ENCODE measurements at regions not wholly inside any gene's neighbourhood (a gene's known extent, or its start where the extent isn't known, plus 50 kb on each side); places are given as distances from the start of the nearest gene placed in this dataset.
"Not testable (repeated sequence)": the region's sequence is repeated elsewhere in the genome, so short reads cannot be mapped to it uniquely, and the experiment has no call there.

DNA sequence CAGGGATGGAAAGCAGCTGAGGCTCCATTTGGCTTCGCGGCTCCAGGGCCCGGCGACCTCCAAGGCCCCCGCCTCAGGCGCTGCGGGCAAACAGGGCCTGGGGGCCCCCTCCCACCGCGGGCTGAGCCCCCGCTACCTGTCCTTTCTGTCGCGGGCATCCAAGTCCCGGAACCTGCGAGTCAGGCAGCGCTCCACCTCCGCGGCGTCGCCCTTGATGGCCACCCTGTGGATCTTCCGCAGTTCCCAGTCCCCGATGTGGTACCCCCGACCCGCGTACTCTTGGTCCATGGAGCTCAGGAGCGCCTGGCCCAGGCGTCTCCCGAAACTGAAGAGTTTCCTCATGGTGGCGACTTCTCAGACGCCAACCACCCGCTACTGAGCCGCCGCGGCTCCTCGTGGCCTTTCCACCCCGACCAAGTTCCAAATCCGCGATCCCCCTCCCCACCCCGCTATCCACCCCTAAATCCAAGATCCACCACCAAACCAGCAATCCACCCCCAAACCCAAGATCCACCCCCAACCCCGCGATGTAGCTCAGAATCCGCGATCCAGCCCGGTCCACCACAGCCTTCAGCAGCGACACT, 86.5 kb upstream of the CCDC180 start:
- DNase-seq (ENCODE audit: low read depth in 2 of 2), result no peak
- TF ChIP-seq, protein P1, sequence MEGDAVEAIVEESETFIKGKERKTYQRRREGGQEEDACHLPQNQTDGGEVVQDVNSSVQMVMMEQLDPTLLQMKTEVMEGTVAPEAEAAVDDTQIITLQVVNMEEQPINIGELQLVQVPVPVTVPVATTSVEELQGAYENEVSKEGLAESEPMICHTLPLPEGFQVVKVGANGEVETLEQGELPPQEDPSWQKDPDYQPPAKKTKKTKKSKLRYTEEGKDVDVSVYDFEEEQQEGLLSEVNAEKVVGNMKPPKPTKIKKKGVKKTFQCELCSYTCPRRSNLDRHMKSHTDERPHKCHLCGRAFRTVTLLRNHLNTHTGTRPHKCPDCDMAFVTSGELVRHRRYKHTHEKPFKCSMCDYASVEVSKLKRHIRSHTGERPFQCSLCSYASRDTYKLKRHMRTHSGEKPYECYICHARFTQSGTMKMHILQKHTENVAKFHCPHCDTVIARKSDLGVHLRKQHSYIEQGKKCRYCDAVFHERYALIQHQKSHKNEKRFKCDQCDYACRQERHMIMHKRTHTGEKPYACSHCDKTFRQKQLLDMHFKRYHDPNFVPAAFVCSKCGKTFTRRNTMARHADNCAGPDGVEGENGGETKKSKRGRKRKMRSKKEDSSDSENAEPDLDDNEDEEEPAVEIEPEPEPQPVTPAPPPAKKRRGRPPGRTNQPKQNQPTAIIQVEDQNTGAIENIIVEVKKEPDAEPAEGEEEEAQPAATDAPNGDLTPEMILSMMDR (IDR thresholded peaks at IDR 0.05; ENCODE audit: low read depth, low read length), result no peak
- H3K4me3 ChIP-seq (replicated peaks in 1 of 2; ENCODE audit: low read depth in 2 of 2, low read length in 2 of 2), result no peak overlapping the region

DNA sequence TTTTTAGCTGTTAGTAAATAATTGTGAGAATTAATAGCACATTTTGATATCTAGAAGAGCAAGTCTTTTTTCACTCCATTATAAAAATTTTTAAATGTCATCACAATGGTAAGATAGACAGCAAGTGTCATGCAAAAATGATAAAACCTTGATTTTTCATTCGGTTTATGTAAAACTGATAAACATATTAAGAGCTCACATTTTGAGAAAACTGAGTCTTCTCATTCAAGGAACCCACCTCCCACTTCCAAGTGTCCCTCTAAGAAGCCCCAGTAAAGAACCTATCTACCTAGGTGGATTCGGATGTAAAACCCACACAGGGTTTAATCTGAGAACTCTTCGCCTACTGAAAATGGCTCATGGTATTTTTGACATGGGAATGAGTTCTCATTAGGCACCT, 87.1 kb upstream of the CCDC180 start:
- H3K4me3 ChIP-seq (replicated peaks in 1 of 2; ENCODE audit: low read depth in 2 of 2, low read length in 2 of 2); DNase-seq (ENCODE audit: low read depth in 2 of 2): not testable (repeated sequence)

DNA sequence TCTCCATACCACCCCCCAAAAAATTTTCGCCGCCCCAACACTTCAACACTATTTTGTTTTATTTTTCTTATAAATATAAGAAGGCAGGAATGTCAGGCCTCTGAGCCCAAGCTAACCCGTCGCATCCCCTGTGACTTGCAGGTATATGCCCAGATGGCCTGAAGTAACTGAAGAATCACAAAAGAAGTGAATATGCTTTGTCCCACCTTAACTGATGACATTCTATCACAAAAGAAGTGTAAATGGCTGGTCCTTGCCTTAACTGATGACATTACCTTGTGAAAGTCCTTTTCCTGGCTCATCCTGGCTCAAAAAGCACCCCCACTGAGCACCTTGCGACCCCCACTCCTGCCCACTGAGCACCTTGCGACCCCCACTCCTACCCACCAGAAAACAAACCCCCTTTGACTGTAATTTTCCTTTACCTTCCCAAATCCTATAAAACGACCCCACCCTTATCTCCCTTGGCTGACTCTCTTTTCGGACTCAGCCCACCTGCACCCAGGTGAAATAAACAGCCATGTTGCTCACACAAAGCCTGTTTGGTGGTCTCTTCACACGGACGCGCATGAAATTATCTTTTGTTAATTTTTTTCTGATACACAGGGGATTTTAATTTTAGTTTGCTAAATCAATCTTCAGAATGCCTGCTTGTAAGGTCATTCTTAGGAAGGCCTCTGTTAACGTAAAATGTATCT, 87.9 kb upstream of the CCDC180 start:
- not testable (repeated sequence) for DNase-seq (ENCODE audit: low read depth in 2 of 2); H3K4me3 ChIP-seq (replicated peaks in 1 of 2; ENCODE audit: low read depth in 2 of 2, low read length in 2 of 2)

DNA sequence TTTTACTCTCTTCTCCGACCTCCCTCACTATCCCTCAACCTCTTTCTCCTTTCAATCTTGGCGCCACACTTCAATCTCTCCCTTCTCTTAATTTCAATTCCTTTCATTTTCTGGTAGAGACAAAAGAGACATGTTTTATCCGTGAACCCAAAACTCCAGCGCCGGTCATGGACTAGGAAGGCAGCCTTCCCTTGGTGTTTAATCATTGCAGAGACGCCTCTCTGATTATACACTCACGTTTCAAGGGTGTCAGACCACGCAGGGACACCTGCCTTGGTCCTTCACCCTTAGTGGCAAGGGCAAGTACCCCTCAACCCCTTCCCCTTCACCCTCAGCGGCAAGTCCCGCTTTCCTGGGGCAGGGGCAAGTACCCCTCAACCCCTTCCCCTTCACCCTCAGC, 92.3 kb upstream of the CCDC180 start:
- not testable (repeated sequence) for H3K4me3 ChIP-seq (replicated peaks in 1 of 2; ENCODE audit: low read depth in 2 of 2, low read length in 2 of 2); DNase-seq (ENCODE audit: low read depth in 2 of 2)

DNA sequence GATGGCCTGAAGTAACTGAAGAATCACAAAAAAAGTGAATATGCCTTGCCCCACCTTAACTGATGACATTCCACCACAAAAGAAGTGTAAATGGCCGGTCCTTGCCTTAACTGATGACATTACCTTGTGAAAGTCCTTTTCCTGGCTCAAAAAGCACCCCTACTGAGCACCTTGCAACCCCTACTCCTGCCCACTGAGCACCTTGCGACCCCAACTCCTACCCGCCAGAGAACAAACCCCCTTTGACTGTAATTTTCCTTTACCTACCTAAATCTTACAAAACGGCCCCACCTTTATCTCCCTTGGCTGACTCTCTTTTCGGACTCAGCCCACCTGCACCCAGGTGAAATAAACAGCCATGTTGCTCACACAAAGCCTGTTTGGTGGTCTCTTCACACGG, 92.9 kb upstream of the CCDC180 start:
- not testable (repeated sequence) for DNase-seq (ENCODE audit: low read depth in 2 of 2); H3K4me3 ChIP-seq (replicated peaks in 1 of 2; ENCODE audit: low read depth in 2 of 2, low read length in 2 of 2)

DNA sequence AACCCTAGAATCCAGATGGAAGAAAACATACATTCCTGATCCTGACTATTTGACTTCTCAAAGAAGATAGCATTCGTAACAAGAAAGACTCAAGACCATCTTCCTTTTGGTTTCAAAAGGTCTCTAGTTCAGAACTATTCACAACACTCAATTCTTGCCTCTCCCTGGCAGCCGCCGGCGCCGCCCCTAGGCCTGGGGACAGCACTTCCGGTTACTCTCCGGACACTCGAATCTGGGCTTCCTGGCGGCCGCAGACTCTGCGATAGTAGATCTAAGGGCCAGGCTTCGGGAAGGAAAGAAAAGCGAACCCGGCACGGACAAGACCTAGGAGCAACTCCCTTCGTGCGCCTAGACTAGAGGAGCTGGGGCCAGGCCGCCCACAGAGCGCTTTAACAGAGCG, 107.8 kb upstream of the CCDC180 start:
- H3K4me3 ChIP-seq (replicated peaks in 1 of 2; ENCODE audit: low read depth in 2 of 2, low read length in 2 of 2); DNase-seq (ENCODE audit: low read depth in 2 of 2): not testable (repeated sequence)

DNA sequence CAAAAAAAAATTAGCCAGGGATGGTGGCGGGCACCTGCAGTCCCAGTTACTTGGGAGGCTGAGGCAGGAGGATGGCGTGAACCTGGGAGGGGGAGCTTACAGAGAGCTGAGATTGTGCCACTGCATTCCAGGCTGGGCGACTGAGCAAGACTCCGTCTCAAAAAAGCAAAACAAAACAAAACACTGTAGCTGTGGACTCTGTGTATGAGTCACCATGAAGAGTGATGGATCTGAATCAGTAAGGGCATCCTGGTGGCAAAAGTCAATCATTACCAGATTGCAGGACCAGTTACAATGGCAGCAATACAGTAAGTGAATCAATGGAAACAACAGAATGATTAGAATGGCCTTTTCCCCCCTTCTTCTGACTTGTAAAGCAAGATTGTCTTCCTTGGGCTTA, 113.7 kb upstream of the CCDC180 start:
- H3K4me3 ChIP-seq (replicated peaks in 1 of 2; ENCODE audit: low read depth in 2 of 2, low read length in 2 of 2); DNase-seq (ENCODE audit: low read depth in 2 of 2): not testable (repeated sequence)

DNA sequence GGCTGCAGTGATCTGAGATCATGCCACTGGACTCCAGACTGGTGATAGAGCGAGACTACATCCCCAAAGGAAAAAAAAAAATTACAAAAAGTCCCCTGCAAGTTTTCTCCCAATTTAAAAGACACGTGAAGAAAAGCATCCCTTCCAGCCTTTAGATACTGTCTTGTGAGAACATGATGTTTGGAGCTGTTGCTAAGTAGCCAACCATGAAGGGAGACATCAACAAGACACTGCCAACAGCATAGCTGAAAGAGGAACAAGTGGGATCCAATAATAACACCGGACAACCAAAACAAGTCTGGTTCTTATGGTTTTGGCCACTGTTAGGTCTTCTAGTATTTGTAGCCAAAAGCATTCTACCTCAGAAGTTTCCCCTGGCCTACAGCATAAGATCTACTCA, 118.9 kb upstream of the CCDC180 start:
- no peak for DNase-seq (ENCODE audit: low read depth in 2 of 2)
- TF ChIP-seq, protein P1 (IDR thresholded peaks at IDR 0.05; ENCODE audit: low read depth, low read length), result no peak
- no peak overlapping the region for H3K4me3 ChIP-seq (replicated peaks in 1 of 2; ENCODE audit: low read depth in 2 of 2, low read length in 2 of 2)

DNA sequence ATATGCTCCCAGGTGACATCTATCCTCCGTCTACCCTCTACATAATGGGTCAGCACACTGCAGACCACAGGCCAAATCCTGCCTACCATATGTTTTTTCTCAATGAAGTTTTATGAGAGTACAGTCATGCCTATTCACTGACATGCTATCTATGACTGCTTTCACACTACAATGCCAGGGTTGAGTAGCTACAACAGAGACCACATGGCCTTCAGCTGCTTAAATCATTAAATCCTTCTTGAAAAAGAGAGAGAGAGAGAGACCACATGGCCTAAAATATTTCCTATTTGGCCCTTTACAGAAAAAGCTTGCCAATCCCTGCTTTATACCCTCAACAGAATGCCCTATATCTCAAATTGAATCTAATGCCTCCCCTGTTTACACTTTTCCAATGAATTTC, 119.8 kb upstream of the CCDC180 start:
- DNase-seq (ENCODE audit: low read depth in 2 of 2), result not testable (repeated sequence)

DNA sequence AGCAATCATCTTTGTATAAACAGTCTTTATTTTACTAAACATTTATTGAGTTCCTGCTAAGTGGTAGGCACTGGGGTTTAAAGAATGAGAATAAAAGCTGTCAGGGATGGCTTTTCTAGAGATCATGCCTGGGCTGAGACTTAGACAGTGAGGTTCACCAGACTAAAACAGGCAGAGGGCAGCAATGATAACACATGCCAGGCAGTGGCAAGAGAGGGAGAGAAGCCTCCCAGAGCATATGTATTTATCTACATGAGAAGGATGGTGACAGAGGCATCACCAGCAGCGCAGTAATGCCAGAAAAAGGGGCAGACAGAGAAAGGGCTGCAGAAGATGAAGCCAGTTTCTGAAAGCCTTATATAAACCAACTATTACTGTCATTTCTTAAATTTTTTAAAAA, 121.0 kb upstream of the CCDC180 start:
- H3K4me3 ChIP-seq (replicated peaks in 1 of 2; ENCODE audit: low read depth in 2 of 2, low read length in 2 of 2), result no peak overlapping the region
- TF ChIP-seq, protein P1 (IDR thresholded peaks at IDR 0.05; ENCODE audit: low read depth, low read length), result no peak
- DNase-seq (ENCODE audit: low read depth in 2 of 2), result no peak

More for the DNA sequence above, 119.8 kb upstream of the CCDC180 start:
- not testable (repeated sequence) for H3K4me3 ChIP-seq (replicated peaks in 1 of 2; ENCODE audit: low read depth in 2 of 2, low read length in 2 of 2)

DNA sequence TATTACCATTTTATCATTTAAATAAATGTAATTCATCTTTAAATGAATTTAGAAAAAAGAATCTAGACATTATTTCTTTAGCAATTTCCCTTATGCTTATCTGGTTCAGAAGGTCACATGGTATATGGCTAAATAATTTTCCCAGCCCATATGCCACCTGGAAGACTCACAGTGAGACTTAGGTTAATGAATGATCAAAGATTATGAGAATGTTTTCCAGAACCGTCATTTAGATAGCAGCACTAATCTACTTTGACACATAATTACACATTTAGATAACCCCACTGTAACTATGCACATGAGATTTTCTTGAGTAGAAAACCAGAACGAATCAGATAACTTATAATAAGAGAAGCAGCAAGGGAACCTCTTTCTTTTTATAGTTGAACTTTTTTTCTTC, 124.9 kb upstream of the CCDC180 start:
- H3K4me3 ChIP-seq (replicated peaks in 1 of 2; ENCODE audit: low read depth in 2 of 2, low read length in 2 of 2); DNase-seq (ENCODE audit: low read depth in 2 of 2): not testable (repeated sequence)

Data from cardiac fibroblast (primary cell).